Ascending aorta (tissue), 2 donors: ENCODE measurements at regions not wholly inside any gene's neighbourhood (a gene's known extent, or its start where the extent isn't known, plus 50 kb on each side); places are given as distances from the start of the nearest gene placed in this dataset.

ENCODE experiments used
- DNase-seq, 2 donors: peaks; one replicate each; pipeline ENCODE4 v3.0.0-alpha.2; 2019; ENCODE audit warnings: low spot score in 2 of 2
- H3K27ac ChIP-seq, 2 donors: fragments of 200-600 bp; sonication (generic); one replicate each; pipeline ENCODE4 v1.5.1; 2016 to 2017; ENCODE audit warnings: mild to moderate bottlenecking in 1 of 2
- H3K27me3 ChIP-seq: fragments of 200-600 bp; sonication (generic); one replicate; pipeline ENCODE4 v1.5.1; 2017
- H3K36me3 ChIP-seq, 2 donors: fragments of 200-600 bp; sonication (generic); one replicate each; pipeline ENCODE4 v1.5.1; 2016
- H3K4me1 ChIP-seq, 2 donors: fragments of 200-600 bp; sonication (generic); one replicate each; pipeline ENCODE4 v1.5.1; 2016 to 2017; ENCODE audit warnings: mild to moderate bottlenecking in 1 of 2
- H3K4me3 ChIP-seq, 2 donors: fragments of 200-600 bp; sonication (generic); one replicate each; pipeline ENCODE4 v1.5.1; 2016 to 2017; ENCODE audit warnings: mild to moderate bottlenecking in 1 of 2
- H3K9me3 ChIP-seq, 2 donors: fragments of 200-600 bp; sonication (generic); one replicate each; pipeline ENCODE4 v1.5.1; 2016
- CTCF ChIP-seq, 3 experiments: fragments of 200-600 bp in 2 of 3; fragments of 450-650 bp in 1 of 3; sonication (generic) in 2 of 3; IDR thresholded peaks; one replicate each; pipeline ENCODE4 v1.5.1; 2016 to 2019; ENCODE audit warnings: antibody characterized with exemption in 3 of 3, mild to moderate bottlenecking in 1 of 3, moderate library complexity in 1 of 3
- intact Hi-C: fragments of 100-400 bp; cut with DNase I; formaldehyde crosslinking; loops from one replicate; pipeline ENCODE4 v1.15.1; 2023

- Histone ChIP-seq H3K27me3 (no peaks in the 10 kb centered on the region), H3K27ac (no peak overlapping the region), H3K4me1 (no peaks in the 10 kb centered on the region), H3K36me3 (no peaks in the 10 kb centered on the region), H3K9me3 (no peaks in the 10 kb centered on the region), H3K4me3 (no peak overlapping the region)
- no peak for DNase-seq
- no peak for TF ChIP-seq CTCF (IDR thresholded peaks at IDR 0.05)
- intact Hi-C loops = no loop called here
Measured at GRCh38 chr15:31597466-31597865, 270.8 kb downstream of the KLF13 start.

GRCh38 chr15:31598620-31599019 lies 272.0 kb downstream of the KLF13 start:
- intact Hi-C loops = no loop called here
- H3K27ac ChIP-seq = no peak overlapping the region
- no peaks in the 10 kb centered on the region for H3K36me3 ChIP-seq
- no peak for DNase-seq
- TF ChIP-seq CTCF (IDR thresholded peaks at IDR 0.05) = no peak
- H3K27me3 ChIP-seq = no peaks in the 10 kb centered on the region
- H3K4me3 ChIP-seq = no peak overlapping the region
- no peaks in the 10 kb centered on the region for H3K4me1 ChIP-seq
- H3K9me3 ChIP-seq = peaks cover 0 to 8% of the 10 kb centered on the region in 2 donors

- Histone ChIP-seq H3K4me3 (no peak overlapping the region), H3K9me3 (peaks cover 0 to 9% of the 10 kb centered on the region in 2 donors), H3K36me3 (no peaks in the 10 kb centered on the region), H3K27ac (no peak overlapping the region), H3K4me1 (no peaks in the 10 kb centered on the region), H3K27me3 (no peaks in the 10 kb centered on the region)
- intact Hi-C loops = no loop called here
- no peak for DNase-seq
- no peak for TF ChIP-seq CTCF (IDR thresholded peaks at IDR 0.05)
Measured at GRCh38 chr15:31605467-31605931, 278.9 kb downstream of the KLF13 start.

GRCh38 chr15:31606194-31606669 lies 279.6 kb downstream of the KLF13 start:
- no peaks in the 10 kb centered on the region for H3K36me3 ChIP-seq
- no peaks in the 10 kb centered on the region for H3K27me3 ChIP-seq
- DNase-seq = no peak
- TF ChIP-seq CTCF (IDR thresholded peaks at IDR 0.05) = no peak
- no peak overlapping the region for H3K4me3 ChIP-seq
- H3K4me1 ChIP-seq = no peaks in the 10 kb centered on the region
- intact Hi-C loops = no loop called here
- no peak overlapping the region for H3K27ac ChIP-seq
- H3K9me3 ChIP-seq = peaks cover 0 to 15% of the 10 kb centered on the region in 2 donors

- TF ChIP-seq CTCF (IDR thresholded peaks at IDR 0.05) = no peak
- no peaks in the 10 kb centered on the region for H3K27me3 ChIP-seq
- H3K9me3 ChIP-seq = peaks cover 0 to 22% of the 10 kb centered on the region in 2 donors
- DNase-seq = no peak
- H3K4me3 ChIP-seq = no peak overlapping the region
- no peaks in the 10 kb centered on the region for H3K4me1 ChIP-seq
- intact Hi-C loops = no loop called here
- H3K36me3 ChIP-seq = no peaks in the 10 kb centered on the region
- no peak overlapping the region for H3K27ac ChIP-seq
Measured at GRCh38 chr15:31606931-31607497, 280.4 kb downstream of the KLF13 start.

GRCh38 chr15:31607656-31608055 lies 281.0 kb downstream of the KLF13 start:
- Histone ChIP-seq H3K27ac (no peak overlapping the region), H3K27me3 (no peaks in the 10 kb centered on the region), H3K9me3 (peaks cover 0 to 28% of the 10 kb centered on the region in 2 donors), H3K4me3 (no peak overlapping the region), H3K4me1 (no peaks in the 10 kb centered on the region), H3K36me3 (no peaks in the 10 kb centered on the region)
- no peak for TF ChIP-seq CTCF (IDR thresholded peaks at IDR 0.05)
- intact Hi-C loops = no loop called here
- no peak for DNase-seq
